OCI-LY3 (cell line): ENCODE measurements at regions not wholly inside any gene's neighbourhood (a gene's known extent, or its start where the extent isn't known, plus 50 kb on each side); places are given as distances from the start of the nearest gene placed in this dataset.

Source experiments
- EZH2phosphoT487 ChIP-seq: fragments of 200-600 bp; shearing (Covaris generic); IDR thresholded peaks from 2 replicates; pipeline ENCODE4 v1.6.1; 2018; ENCODE audit warnings: antibody characterized with exemption, mixed run types, low read depth
- TF ChIP-seq, protein P1 (sequence below): fragments of 200-600, 300-600 bp; sonication (generic); IDR thresholded peaks from 2 replicates; pipeline ENCODE4 v1.5.1; 2014; ENCODE audit warnings: antibody characterized with exemption, low read length, low read depth

DNA sequence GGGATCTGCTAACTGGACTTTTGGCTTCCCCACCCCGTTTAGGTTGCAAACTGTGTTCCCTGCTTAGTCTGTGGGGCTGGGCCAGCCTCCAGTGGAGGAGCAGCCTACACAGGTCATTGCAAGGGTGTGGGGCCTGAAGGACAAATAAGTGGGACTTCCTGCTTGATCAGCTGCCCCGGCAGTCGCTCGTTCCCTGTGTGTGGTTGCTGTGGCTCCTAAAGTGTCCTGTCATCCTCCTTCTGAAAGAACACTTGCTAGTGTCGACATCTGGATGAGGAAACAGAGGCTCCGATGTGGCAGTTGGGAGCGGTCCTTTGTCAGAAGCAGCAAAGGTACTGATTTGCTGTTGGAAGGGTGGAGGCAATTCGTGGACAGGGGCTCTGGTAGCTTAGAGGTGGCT lies 88.9 kb upstream of the TBCA start:
- TF ChIP-seq, protein P1, sequence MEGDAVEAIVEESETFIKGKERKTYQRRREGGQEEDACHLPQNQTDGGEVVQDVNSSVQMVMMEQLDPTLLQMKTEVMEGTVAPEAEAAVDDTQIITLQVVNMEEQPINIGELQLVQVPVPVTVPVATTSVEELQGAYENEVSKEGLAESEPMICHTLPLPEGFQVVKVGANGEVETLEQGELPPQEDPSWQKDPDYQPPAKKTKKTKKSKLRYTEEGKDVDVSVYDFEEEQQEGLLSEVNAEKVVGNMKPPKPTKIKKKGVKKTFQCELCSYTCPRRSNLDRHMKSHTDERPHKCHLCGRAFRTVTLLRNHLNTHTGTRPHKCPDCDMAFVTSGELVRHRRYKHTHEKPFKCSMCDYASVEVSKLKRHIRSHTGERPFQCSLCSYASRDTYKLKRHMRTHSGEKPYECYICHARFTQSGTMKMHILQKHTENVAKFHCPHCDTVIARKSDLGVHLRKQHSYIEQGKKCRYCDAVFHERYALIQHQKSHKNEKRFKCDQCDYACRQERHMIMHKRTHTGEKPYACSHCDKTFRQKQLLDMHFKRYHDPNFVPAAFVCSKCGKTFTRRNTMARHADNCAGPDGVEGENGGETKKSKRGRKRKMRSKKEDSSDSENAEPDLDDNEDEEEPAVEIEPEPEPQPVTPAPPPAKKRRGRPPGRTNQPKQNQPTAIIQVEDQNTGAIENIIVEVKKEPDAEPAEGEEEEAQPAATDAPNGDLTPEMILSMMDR: no peak
- no peak for TF ChIP-seq EZH2phosphoT487
